Loucy (cell line): ENCODE measurements at regions not wholly inside any gene's neighbourhood (a gene's known extent, or its start where the extent isn't known, plus 50 kb on each side); places are given as distances from the start of the nearest gene placed in this dataset.

ENCODE experiments used
- EZH2phosphoT487 ChIP-seq: fragments of 200-600 bp; IDR thresholded peaks from 2 replicates; pipeline ENCODE4 v1.6.1; 2018; ENCODE audit warnings: antibody characterized with exemption, mild to moderate bottlenecking, moderate library complexity, borderline replicate concordance
- TF ChIP-seq, protein P1 (sequence below): fragments of 200-600 bp; sonication (generic); conservative IDR thresholded peaks from 2 replicates; pipeline ENCODE4 v1.5.1; 2014; ENCODE audit warnings: mild to moderate bottlenecking, antibody characterized with exemption, low read length

DNA sequence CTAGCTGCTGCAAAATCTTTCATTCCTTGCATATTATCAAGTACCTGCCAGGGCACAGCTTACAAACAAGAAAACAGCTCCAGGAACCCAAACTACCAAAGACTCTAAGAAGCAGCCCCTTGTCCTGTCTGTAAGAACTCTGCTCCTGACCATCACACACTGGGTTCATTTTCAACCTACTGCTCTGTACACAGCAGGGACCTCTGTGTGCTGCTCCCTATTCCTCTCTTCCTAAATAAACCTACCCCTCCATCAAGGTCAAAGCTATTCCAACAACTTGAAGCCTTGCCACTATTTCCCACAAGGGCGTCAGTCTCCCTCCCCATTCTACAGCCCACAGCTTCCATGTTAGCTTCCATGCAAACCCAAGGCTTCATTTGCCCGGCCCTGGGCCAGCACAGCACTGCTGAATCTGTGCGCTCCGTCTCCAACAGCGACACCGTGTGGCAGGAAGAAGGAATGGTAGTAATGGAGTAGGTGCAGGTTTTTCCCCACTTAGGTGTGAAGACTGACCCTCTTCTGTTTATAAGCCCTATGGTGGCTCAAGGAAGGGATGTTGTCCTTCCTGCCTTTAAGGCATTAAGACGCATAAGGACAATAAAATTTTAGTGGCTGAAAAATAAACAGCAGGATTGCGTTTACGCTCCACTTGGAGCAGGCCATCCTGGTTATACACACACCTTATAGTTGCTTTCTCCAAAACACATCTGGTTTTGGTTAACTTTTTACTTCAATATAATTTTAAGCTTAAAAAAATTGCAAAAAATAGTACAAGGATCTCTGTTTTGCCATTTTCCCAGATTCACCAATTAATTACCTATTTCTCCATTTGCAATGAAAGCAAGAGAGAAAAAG, 115.2 kb upstream of the NXT1 start:
- TF ChIP-seq, protein P1, sequence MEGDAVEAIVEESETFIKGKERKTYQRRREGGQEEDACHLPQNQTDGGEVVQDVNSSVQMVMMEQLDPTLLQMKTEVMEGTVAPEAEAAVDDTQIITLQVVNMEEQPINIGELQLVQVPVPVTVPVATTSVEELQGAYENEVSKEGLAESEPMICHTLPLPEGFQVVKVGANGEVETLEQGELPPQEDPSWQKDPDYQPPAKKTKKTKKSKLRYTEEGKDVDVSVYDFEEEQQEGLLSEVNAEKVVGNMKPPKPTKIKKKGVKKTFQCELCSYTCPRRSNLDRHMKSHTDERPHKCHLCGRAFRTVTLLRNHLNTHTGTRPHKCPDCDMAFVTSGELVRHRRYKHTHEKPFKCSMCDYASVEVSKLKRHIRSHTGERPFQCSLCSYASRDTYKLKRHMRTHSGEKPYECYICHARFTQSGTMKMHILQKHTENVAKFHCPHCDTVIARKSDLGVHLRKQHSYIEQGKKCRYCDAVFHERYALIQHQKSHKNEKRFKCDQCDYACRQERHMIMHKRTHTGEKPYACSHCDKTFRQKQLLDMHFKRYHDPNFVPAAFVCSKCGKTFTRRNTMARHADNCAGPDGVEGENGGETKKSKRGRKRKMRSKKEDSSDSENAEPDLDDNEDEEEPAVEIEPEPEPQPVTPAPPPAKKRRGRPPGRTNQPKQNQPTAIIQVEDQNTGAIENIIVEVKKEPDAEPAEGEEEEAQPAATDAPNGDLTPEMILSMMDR: peak; percentile 93
- TF ChIP-seq EZH2phosphoT487: no peak
